ENCODE measurements at regions not wholly inside any gene's neighbourhood (a gene's known extent, or its start where the extent isn't known, plus 50 kb on each side); places are given as distances from the start of the nearest gene placed in this dataset.

DNA sequence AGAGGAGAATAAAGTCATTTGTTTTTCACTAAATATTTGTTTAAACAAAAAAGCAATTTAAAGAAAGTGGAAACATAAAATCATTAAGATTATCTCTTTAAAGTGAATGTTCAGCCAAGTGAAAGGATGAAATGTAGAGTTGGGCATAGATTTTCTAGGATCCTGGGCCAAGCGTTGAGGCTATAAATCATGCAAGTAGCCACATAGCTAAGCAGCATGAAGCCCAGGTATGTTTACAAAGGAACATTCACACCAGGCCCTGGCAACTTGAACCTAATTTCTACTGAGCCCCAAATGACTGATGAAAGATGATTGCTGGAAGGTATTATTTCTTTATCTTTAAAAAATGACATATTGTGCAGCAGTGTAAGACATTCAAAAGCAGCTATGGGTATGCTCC, 461.8 kb downstream of the MAT2B start:
- Mint-ChIP-seq H3K36me3 (peaks cover 1% of the 10 kb centered on the region), H3K27ac (no peak overlapping the region), H3K27me3 (no peaks in the 10 kb centered on the region), H3K4me3 (no peak overlapping the region), H3K4me1 (peaks cover 3 to 11% (median 6%) of the 10 kb centered on the region in 3 donors), H3K9me3 (peaks cover 0 to 3% (median 0%) of the 10 kb centered on the region in 3 donors)

DNA sequence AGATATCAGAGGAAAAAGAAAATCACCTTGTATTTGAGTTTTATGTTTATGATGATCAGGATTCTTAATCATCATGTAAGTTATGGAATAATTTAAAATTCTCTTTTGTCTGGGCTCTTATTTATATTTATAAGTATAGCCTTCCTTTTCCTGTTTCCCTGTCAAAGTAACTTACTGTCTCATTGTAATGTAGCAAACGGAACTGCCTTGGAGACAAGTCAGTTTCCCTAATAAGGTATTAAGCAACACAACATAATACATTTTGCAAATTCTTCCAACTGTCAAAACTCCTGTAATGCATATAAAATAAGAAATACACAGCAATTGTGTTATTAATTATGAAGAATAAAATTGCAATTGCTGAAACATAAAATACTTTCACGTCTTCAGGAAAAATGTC, 463.2 kb downstream of the MAT2B start:
- peaks cover 3% of the 10 kb centered on the region for H3K36me3 Mint-ChIP-seq
- H3K27ac Mint-ChIP-seq = no peak overlapping the region
- peaks cover 3 to 11% (median 6%) of the 10 kb centered on the region in 3 donors for H3K4me1 Mint-ChIP-seq
- H3K9me3 Mint-ChIP-seq = peaks cover 0 to 3% (median 0%) of the 10 kb centered on the region in 3 donors
- no peak overlapping the region for H3K4me3 Mint-ChIP-seq
- no peaks in the 10 kb centered on the region for H3K27me3 Mint-ChIP-seq

DNA sequence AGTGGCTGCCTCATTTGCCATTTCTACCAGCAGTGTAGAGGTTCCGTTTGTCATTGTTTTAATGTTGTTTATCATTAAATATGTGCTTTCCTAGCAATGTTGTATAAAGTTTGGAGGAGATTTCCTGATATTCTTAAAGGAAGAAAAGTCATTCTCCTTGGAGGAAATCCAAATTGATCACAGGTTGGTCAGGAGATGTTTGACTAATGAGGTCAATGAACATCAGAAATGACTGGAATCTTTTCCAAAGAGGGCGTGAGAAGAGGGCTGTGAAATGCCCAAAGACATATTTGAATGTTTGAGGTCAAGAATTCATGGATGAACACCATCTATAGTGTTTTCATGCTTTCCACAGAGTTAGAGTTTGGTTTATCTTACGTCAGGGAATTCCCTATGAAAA, 471.3 kb downstream of the MAT2B start:
- H3K4me3 Mint-ChIP-seq = no peak overlapping the region
- H3K36me3 Mint-ChIP-seq = peaks cover 3% of the 10 kb centered on the region
- peaks cover 5 to 7% (median 6%) of the 10 kb centered on the region in 3 donors for H3K4me1 Mint-ChIP-seq
- no peaks in the 10 kb centered on the region for H3K9me3 Mint-ChIP-seq
- no peaks in the 10 kb centered on the region for H3K27me3 Mint-ChIP-seq
- H3K27ac Mint-ChIP-seq = no peak overlapping the region

DNA sequence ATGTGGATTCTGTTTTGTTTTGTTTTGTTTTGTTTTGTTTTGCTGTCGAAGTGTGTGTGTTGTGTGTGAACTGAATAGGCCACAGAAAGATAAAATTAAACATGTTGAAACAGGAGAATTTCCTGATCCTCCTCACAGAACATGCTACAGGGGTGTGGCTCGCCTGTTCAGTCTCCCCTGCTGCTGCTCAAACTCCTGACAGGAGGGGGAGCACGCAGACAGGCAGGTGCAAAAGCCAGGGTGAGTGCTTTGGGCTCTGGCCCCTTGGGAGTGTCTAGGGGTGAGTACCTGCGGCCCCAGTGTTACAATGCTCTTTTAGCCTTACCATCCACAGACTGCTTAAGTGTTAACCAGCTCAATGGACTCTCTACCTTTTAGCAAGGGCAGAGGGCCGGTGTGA, 473.5 kb downstream of the MAT2B start:
- H3K4me3 Mint-ChIP-seq = no peak overlapping the region
- H3K27ac Mint-ChIP-seq = no peak overlapping the region
- H3K27me3 Mint-ChIP-seq = no peaks in the 10 kb centered on the region
- H3K4me1 Mint-ChIP-seq = peaks cover 5 to 8% (median 8%) of the 10 kb centered on the region in 3 donors
- H3K36me3 Mint-ChIP-seq = no peaks in the 10 kb centered on the region
- no peaks in the 10 kb centered on the region for H3K9me3 Mint-ChIP-seq

DNA sequence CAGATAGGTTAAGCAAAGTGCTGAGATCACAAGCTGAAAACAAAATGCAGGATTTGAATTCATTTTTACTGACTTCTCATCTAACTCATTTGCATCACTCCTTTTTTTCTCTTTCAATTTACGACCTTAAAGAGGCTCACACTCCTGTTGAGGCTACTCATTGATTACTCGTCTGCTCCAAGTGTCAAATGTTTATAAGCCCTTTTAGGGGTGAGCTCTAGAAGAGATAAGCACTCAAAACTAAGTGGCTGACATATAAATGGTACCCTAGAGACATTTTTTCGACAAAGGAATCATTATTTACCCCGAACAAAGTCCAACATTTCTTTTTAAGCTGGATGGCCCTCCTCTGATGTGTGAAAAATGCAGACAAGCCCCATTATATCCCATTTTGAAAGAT, 483.1 kb downstream of the MAT2B start:
- no peaks in the 10 kb centered on the region for H3K27me3 Mint-ChIP-seq
- no peak overlapping the region for H3K27ac Mint-ChIP-seq

DNA sequence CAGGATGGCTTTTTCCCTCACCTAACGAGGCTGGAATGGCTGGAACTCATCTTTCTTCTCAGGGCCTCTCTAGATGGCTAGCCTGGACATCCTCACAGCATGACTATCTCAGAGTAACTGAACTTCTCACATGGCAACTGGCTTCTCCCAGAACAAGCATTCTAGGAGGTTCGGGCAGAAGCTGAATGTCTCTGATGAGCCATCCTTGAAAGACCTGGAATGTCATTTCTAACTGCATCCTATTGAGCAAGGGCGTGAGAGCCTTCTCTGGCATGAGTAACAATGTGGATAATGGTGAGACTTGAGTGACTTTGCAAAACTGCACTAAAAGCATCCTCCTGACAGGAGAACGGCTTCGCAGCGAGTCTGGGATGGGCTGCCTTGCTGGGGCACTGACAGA, 487.7 kb downstream of the MAT2B start:
- no peak overlapping the region for H3K27ac Mint-ChIP-seq
- peaks cover 0 to 3% (median 0%) of the 10 kb centered on the region in 3 donors for H3K9me3 Mint-ChIP-seq
- peaks cover 3% of the 10 kb centered on the region for H3K36me3 Mint-ChIP-seq
- H3K4me3 Mint-ChIP-seq = no peak overlapping the region
- H3K27me3 Mint-ChIP-seq = no peaks in the 10 kb centered on the region
- no peaks in the 10 kb centered on the region for H3K4me1 Mint-ChIP-seq

More for the DNA sequence above, 483.1 kb downstream of the MAT2B start:
- H3K9me3 Mint-ChIP-seq = peaks cover 0 to 2% (median 1%) of the 10 kb centered on the region in 3 donors
- peaks cover 3% of the 10 kb centered on the region for H3K36me3 Mint-ChIP-seq
- peaks cover 0 to 5% (median 0%) of the 10 kb centered on the region in 3 donors for H3K4me1 Mint-ChIP-seq
- H3K4me3 Mint-ChIP-seq = no peak overlapping the region

DNA sequence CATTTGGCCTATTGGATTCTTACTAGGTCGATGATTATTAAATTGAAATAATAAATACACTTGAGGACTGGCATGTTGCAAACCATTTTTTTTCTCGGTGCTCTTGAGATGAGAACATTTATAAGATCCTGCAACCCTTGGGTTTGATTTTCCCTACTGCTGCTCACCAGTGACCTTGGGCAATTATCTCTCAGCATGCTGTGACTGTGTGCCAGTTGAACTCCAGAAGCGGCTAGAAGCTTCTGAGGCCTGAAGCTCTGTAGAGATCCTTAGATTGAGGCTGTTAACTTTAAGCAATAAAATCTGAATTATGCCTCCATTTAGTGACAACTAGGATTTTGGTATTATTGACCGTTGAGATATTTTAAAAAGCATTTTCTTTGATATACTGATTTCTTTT, 489.8 kb downstream of the MAT2B start:
- Mint-ChIP-seq H3K27me3 (no peaks in the 10 kb centered on the region), H3K9me3 (peaks cover 0 to 2% (median 0%) of the 10 kb centered on the region in 3 donors), H3K27ac (no peak overlapping the region), H3K4me1 (peaks cover 0 to 3% (median 0%) of the 10 kb centered on the region in 3 donors), H3K36me3 (no peaks in the 10 kb centered on the region), H3K4me3 (no peak overlapping the region)

DNA sequence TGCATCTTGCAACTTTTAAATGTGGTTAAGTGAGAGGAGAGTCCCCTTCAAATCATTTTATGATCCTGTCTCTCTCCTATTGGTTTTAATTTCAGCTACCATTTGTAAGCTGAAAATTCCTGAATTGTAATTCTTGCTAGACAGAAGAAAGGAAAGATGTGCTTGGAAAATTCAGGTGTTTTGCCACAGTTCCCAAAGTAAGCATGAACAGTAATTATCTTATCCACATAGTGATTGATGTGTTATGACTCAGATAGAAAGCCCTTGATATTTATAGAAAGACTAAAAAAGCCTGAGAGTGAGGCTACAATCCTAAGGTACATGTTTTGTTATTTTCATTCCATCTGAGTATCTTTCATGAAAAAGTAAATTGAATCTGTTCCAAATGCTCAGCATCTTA, 492.5 kb downstream of the MAT2B start:
- Mint-ChIP-seq H3K4me1 (peaks cover 0 to 4% (median 0%) of the 10 kb centered on the region in 3 donors), H3K36me3 (no peaks in the 10 kb centered on the region), H3K27ac (no peak overlapping the region), H3K27me3 (no peaks in the 10 kb centered on the region), H3K4me3 (no peak overlapping the region), H3K9me3 (peaks cover 0 to 2% (median 0%) of the 10 kb centered on the region in 3 donors)

DNA sequence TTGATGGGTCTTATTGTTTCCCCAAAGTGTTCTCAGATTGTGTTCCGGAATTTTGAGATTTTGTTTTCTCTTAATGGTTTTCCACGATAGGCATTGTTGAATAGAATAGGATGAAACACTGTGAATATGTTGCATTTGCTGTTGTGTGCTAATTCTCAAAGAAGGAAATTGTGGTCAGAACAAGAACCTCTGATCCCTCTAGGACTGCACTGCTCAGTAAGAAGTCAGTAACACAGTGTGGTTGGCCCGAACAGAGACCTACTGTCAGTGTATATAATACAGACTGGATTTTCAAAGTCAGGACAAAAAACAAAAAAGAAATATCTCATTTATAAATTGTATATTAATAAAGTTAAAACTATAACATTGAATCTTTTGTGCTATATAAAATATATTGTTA, 494.8 kb downstream of the MAT2B start:
- H3K4me3 Mint-ChIP-seq = no peak overlapping the region
- H3K36me3 Mint-ChIP-seq = no peaks in the 10 kb centered on the region
- peaks cover 0 to 4% (median 0%) of the 10 kb centered on the region in 3 donors for H3K4me1 Mint-ChIP-seq
- H3K27me3 Mint-ChIP-seq = no peaks in the 10 kb centered on the region
- peaks cover 0 to 2% (median 0%) of the 10 kb centered on the region in 3 donors for H3K9me3 Mint-ChIP-seq
- no peak overlapping the region for H3K27ac Mint-ChIP-seq

DNA sequence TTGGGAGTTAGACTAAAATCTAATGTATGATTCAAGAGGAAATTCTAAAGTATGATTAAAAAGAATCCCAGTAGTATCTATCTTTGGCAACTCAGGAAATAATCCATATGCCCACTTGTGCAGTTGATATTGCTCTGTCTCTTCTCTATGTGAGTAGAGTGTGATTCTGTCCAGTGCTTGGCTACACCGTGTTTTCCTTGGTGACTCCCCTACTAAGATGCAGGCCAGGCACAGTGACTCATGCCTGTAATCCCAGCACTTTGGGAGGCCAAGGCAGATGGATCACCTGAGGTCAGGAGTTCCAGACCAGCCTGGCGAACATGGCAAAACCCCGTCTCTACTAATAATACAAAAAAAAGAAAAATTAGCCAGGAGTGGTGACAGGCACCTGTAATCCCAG, 495.4 kb downstream of the MAT2B start:
- H3K27ac Mint-ChIP-seq = no peak overlapping the region
- no peaks in the 10 kb centered on the region for H3K36me3 Mint-ChIP-seq
- no peak overlapping the region for H3K4me3 Mint-ChIP-seq
- H3K4me1 Mint-ChIP-seq = peaks cover 0 to 4% (median 0%) of the 10 kb centered on the region in 3 donors
- no peaks in the 10 kb centered on the region for H3K27me3 Mint-ChIP-seq
- peaks cover 0 to 2% (median 0%) of the 10 kb centered on the region in 3 donors for H3K9me3 Mint-ChIP-seq

DNA sequence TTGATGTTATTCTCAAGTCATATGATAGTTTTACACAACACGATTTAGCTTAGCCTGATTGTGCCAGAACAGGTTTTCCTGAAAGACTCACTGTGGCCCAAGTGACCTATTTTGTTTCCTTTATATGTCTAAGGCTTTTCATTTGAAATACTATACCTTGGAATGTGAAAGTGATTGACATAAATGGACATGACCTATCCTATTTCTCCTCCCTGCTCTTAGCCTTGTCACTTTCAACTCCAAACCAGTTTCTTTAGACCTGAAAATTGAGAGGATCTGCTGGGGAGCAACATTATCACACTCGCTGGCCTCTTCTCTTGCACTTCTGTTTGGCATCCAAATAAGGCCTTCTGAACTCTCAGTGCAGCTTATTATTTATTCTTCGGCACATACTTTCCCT, 496.8 kb downstream of the MAT2B start:
- Mint-ChIP-seq H3K4me3 (no peak overlapping the region), H3K27ac (no peak overlapping the region), H3K4me1 (peaks cover 0 to 4% (median 0%) of the 10 kb centered on the region in 3 donors), H3K9me3 (peaks cover 0 to 2% (median 0%) of the 10 kb centered on the region in 3 donors), H3K27me3 (no peaks in the 10 kb centered on the region), H3K36me3 (no peaks in the 10 kb centered on the region)

DNA sequence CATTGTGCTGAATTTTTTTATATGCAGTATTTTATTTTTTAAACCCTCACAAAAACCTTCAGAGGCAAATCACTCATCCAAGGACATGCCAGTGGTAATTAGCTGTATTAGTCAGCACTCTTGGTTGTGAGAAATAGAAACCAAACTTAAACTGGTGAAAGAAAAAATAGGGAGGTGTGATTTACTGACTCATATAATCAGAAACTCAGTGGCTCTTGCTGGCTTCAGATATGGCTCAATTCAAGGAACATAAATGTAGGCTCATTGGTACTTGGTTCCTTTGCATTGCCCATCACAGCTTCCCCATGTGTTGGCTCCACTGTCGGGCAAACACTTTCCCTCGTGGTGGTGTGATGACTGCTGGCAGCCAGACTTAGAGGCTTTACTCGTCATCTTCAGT, 497.2 kb downstream of the MAT2B start:
- Mint-ChIP-seq H3K9me3 (no peaks in the 10 kb centered on the region), H3K4me1 (peaks cover 0 to 4% (median 0%) of the 10 kb centered on the region in 3 donors), H3K4me3 (no peak overlapping the region), H3K27ac (no peak overlapping the region), H3K36me3 (no peaks in the 10 kb centered on the region), H3K27me3 (no peaks in the 10 kb centered on the region)

DNA sequence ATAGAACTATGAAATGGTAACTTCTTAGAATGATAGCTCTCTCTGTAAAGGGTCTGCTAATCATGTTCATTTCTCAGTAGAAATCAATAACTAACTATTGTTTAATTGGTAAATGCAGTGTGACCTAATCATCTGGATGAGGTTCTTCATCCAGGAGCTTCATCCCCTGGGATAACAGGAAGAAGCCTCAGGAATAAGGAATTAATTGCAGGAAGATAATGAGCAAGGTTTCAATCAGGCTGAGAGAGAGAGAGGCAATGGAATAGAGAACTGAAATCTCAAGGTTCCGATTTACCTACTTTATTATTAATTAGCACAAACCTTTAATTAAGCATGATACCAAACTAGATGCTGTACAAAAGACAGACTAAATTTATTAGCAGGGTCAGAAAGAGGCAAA, 499.7 kb downstream of the MAT2B start:
- Mint-ChIP-seq H3K27ac (no peak overlapping the region), H3K27me3 (no peaks in the 10 kb centered on the region), H3K9me3 (no peaks in the 10 kb centered on the region), H3K36me3 (no peaks in the 10 kb centered on the region), H3K4me1 (peaks cover 0 to 3% (median 0%) of the 10 kb centered on the region in 3 donors), H3K4me3 (no peak overlapping the region)

DNA sequence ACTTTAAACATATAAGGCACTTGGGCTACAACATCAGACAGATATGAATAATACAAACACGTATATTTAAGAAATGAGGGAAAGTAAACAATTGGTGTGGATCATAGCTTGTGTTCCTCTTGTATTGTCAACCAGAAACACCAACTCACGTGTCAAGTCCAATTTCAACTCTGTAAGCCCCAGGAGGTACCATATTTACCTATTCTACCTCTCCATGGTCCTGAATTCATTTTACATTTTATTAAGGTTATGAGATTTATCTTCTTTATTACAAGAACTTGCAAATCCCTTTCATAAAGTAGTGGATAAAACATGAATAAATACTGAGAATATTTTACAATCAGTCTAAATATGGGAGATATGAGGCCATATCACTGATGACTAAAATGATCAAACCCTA, 501.6 kb downstream of the MAT2B start:
- Mint-ChIP-seq H3K9me3 (no peaks in the 10 kb centered on the region), H3K27ac (no peak overlapping the region), H3K36me3 (no peaks in the 10 kb centered on the region), H3K4me3 (no peak overlapping the region), H3K4me1 (peaks cover 0 to 1% (median 0%) of the 10 kb centered on the region in 3 donors), H3K27me3 (no peaks in the 10 kb centered on the region)

DNA sequence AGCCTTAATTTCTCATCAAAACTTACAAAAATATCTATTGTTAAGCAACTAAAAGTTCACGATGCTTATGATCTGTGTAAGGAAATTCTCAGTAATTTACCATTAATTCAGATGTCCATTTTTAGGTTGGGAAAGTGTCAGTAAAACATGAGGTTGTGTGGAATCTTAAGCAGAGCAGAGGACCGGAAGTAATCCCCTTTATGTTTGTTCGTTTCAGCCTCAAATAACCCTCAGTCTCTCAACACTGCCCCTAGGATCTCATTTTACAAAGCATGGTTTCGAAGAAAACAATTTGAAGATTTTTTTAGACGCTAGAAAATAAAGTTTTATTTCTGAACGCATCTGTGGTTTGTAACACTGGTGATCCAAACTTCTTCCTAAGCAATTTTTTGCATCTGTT, 504.2 kb downstream of the MAT2B start:
- Mint-ChIP-seq H3K9me3 (no peaks in the 10 kb centered on the region), H3K27ac (peak overlapping the region in 1 of 3 donors; percentile 13), H3K36me3 (no peaks in the 10 kb centered on the region), H3K4me3 (no peak overlapping the region), H3K27me3 (no peaks in the 10 kb centered on the region), H3K4me1 (peaks cover 7 to 11% (median 8%) of the 10 kb centered on the region in 3 donors)

DNA sequence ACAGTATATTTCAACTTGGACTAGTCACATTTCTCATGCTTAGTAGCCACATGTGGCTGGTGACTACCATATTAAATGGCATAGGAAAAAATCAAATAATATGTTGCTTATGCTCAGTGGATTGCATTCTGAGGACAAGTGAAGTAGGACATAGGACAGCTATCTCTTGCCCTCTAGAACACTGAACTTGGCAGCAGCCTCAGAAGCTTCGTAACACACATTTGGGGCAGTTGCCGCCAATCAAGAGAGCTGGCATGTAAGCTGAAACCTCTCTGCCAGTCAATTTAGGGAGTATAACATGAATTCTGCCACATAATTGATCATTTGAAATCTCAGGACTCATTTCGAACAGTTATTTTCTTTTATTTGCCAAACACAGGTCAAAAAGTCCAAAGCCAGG, 505.5 kb downstream of the MAT2B start:
- no peaks in the 10 kb centered on the region for H3K9me3 Mint-ChIP-seq
- no peaks in the 10 kb centered on the region for H3K36me3 Mint-ChIP-seq
- H3K27me3 Mint-ChIP-seq = no peaks in the 10 kb centered on the region
- H3K4me3 Mint-ChIP-seq = no peak overlapping the region
- H3K4me1 Mint-ChIP-seq = peaks cover 7 to 11% (median 8%) of the 10 kb centered on the region in 3 donors
- no peak overlapping the region for H3K27ac Mint-ChIP-seq

Data from IgD-negative memory B cell (primary cell).